NB4 (cell line): ENCODE measurements at regions not wholly inside any gene's neighbourhood (a gene's known extent, or its start where the extent isn't known, plus 50 kb on each side); places are given as distances from the start of the nearest gene placed in this dataset.

Experiments
- POLR2A ChIP-seq: IDR thresholded peaks from 2 replicates; pipeline ENCODE4 v1.6.1; 2011; ENCODE audit warnings: mild to moderate bottlenecking; ENCODE audit not compliant: insufficient read length; ENCODE audit errors: extremely low read depth
- TF ChIP-seq, protein P1 (sequence below): IDR thresholded peaks from one replicate; pipeline ENCODE4 v1.5.1; 2012; ENCODE audit warnings: low read depth, low read length
- TF ChIP-seq, protein P2 (sequence below): IDR thresholded peaks from 2 replicates; pipeline ENCODE4 v1.6.1; 2011; ENCODE audit warnings: low read depth, low read length

DNA sequence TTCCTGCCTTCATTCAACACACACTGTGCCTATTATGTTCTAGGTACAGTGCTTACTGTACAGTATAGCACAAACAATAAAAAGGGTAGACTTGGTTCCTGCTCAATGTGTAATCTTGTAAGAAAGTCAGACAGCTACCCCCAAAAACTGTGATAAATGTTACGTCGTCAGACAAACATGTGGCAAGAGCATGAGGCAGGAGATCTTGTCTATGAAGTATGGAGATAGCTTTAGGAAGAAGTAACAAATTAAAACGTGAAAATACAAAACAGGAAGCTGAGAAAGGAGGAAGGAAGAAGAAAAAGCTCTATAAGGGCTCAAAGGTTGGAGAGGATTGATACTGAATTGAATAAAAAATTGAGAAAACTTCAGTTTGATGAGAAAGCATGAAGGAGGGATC, 276.2 kb upstream of the HNRNPA3 start:
- TF ChIP-seq POLR2A, result no peak
- TF ChIP-seq, protein P1, sequence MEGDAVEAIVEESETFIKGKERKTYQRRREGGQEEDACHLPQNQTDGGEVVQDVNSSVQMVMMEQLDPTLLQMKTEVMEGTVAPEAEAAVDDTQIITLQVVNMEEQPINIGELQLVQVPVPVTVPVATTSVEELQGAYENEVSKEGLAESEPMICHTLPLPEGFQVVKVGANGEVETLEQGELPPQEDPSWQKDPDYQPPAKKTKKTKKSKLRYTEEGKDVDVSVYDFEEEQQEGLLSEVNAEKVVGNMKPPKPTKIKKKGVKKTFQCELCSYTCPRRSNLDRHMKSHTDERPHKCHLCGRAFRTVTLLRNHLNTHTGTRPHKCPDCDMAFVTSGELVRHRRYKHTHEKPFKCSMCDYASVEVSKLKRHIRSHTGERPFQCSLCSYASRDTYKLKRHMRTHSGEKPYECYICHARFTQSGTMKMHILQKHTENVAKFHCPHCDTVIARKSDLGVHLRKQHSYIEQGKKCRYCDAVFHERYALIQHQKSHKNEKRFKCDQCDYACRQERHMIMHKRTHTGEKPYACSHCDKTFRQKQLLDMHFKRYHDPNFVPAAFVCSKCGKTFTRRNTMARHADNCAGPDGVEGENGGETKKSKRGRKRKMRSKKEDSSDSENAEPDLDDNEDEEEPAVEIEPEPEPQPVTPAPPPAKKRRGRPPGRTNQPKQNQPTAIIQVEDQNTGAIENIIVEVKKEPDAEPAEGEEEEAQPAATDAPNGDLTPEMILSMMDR, result no peak
- TF ChIP-seq, protein P2, sequence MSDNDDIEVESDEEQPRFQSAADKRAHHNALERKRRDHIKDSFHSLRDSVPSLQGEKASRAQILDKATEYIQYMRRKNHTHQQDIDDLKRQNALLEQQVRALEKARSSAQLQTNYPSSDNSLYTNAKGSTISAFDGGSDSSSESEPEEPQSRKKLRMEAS, result no peak
